ENCODE measurements at regions not wholly inside any gene's neighbourhood (a gene's known extent, or its start where the extent isn't known, plus 50 kb on each side); places are given as distances from the start of the nearest gene placed in this dataset.
A peak's percentile ranks its signal among the peaks of the same experiment; 100 is the strongest.
"Not testable (repeated sequence)": the region's sequence is repeated elsewhere in the genome, so short reads cannot be mapped to it uniquely, and the experiment has no call there.

- H3K9me3 ChIP-seq (ENCODE audit: control insufficient read depth, low read length); H3K27me3 ChIP-seq (replicated peaks; ENCODE audit: control insufficient read depth, insufficient read depth, low read length); DNase-seq (ENCODE audit: low read depth); H3K4me3 ChIP-seq (ENCODE audit: low read length); H3K9ac ChIP-seq (ENCODE audit: low read length); H3K36me3 ChIP-seq (ENCODE audit: control insufficient read depth, insufficient read depth, low read length, severe bottlenecking): not testable (repeated sequence)
- H3K4me1 ChIP-seq (ENCODE audit: control insufficient read depth, insufficient read depth, low read length), result peaks cover 42% of the 10 kb centered on the region
Observed at GRCh38 chr12:79990509-79991338, 55.8 kb upstream of the PPP1R12A start.

- no peaks in the 10 kb centered on the region for H3K36me3 ChIP-seq (ENCODE audit: control insufficient read depth, insufficient read depth, low read length, severe bottlenecking)
- peaks cover 57% of the 10 kb centered on the region for H3K4me1 ChIP-seq (ENCODE audit: control insufficient read depth, insufficient read depth, low read length)
- H3K27me3 ChIP-seq (replicated peaks; ENCODE audit: control insufficient read depth, insufficient read depth, low read length), result no peaks in the 10 kb centered on the region
- no peaks in the 10 kb centered on the region for H3K9me3 ChIP-seq (ENCODE audit: control insufficient read depth, low read length)
- H3K4me3 ChIP-seq (ENCODE audit: low read length), result no peak overlapping the region
- no peak overlapping the region for H3K9ac ChIP-seq (ENCODE audit: low read length)
- DNase-seq (ENCODE audit: low read depth), result peak; percentile 40
Observed at GRCh38 chr12:79988368-79988767, 53.5 kb upstream of the PPP1R12A start.

DNA sequence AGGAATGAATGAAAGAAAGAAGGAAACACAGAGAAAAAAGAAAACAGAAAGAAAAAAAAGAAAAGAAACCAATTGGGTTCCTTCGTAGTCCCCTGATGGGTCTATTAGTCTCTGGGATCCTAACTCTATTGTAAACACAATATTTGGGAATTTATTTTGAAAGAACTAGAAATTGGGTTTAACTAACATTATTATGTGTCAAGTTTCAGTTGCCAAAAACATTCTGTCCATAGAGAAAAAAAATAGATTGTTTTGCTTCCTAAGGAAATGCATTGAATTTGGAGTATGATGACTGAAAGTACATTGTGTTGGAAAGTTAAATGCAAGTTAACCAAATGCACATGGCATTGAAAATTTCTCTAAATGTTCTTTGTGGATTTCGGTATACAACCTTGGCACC lies 52.8 kb upstream of the PPP1R12A start:
- no peaks in the 10 kb centered on the region for H3K27me3 ChIP-seq (replicated peaks; ENCODE audit: control insufficient read depth, insufficient read depth, low read length)
- H3K4me1 ChIP-seq (ENCODE audit: control insufficient read depth, insufficient read depth, low read length), result peaks cover 62% of the 10 kb centered on the region
- peak; percentile 9 for DNase-seq (ENCODE audit: low read depth)
- no peaks in the 10 kb centered on the region for H3K36me3 ChIP-seq (ENCODE audit: control insufficient read depth, insufficient read depth, low read length, severe bottlenecking)
- no peaks in the 10 kb centered on the region for H3K9me3 ChIP-seq (ENCODE audit: control insufficient read depth, low read length)
- H3K9ac ChIP-seq (ENCODE audit: low read length), result no peak overlapping the region
- H3K4me3 ChIP-seq (ENCODE audit: low read length), result no peak overlapping the region

All from adipocyte (in vitro differentiated cells).